ENCODE measurements at regions not wholly inside any gene's neighbourhood (a gene's known extent, or its start where the extent isn't known, plus 50 kb on each side); places are given as distances from the start of the nearest gene placed in this dataset.

DNA sequence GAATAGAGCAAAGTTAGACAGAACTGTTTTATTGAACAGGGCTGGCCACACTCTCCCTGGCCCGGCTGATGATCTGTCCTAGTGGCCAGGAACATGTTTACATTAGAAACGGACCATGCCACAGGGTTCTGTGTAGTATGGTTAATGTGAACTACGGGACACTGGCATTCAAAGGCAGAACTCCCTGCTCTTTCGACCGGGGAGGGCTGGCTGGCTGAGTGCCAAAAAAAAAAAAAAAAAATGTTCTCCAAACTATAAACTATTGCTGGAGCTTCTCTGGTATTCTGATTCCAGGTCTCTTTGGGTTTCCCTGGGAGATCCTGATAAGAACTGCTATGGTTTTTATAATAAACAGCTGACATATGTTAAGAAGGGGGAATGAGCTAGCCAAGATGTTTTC is 1262.6 kb upstream of the SORCS1 start:
- H3K9me3 ChIP-seq, result no peaks in the 10 kb centered on the region
- no peak overlapping the region for H3K4me3 ChIP-seq
- H3K27ac ChIP-seq, result no peak overlapping the region
- no peak for DNase-seq (ENCODE audit: low spot score)
- H3K4me1 ChIP-seq (ENCODE audit: control insufficient read depth in 1 of 2, low read depth in 2 of 2), result no peaks in the 10 kb centered on the region
- no peaks in the 10 kb centered on the region for H3K36me3 ChIP-seq
- ATAC-seq (ENCODE audit: insufficient number of reproducible peaks, low FRiP score, low read depth), result no peak
- H3K27me3 ChIP-seq (replicated peaks; ENCODE audit: insufficient read depth), result no peaks in the 10 kb centered on the region
- TF ChIP-seq, protein P1, sequence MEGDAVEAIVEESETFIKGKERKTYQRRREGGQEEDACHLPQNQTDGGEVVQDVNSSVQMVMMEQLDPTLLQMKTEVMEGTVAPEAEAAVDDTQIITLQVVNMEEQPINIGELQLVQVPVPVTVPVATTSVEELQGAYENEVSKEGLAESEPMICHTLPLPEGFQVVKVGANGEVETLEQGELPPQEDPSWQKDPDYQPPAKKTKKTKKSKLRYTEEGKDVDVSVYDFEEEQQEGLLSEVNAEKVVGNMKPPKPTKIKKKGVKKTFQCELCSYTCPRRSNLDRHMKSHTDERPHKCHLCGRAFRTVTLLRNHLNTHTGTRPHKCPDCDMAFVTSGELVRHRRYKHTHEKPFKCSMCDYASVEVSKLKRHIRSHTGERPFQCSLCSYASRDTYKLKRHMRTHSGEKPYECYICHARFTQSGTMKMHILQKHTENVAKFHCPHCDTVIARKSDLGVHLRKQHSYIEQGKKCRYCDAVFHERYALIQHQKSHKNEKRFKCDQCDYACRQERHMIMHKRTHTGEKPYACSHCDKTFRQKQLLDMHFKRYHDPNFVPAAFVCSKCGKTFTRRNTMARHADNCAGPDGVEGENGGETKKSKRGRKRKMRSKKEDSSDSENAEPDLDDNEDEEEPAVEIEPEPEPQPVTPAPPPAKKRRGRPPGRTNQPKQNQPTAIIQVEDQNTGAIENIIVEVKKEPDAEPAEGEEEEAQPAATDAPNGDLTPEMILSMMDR (IDR thresholded peaks at IDR 0.05), result no peak

DNA sequence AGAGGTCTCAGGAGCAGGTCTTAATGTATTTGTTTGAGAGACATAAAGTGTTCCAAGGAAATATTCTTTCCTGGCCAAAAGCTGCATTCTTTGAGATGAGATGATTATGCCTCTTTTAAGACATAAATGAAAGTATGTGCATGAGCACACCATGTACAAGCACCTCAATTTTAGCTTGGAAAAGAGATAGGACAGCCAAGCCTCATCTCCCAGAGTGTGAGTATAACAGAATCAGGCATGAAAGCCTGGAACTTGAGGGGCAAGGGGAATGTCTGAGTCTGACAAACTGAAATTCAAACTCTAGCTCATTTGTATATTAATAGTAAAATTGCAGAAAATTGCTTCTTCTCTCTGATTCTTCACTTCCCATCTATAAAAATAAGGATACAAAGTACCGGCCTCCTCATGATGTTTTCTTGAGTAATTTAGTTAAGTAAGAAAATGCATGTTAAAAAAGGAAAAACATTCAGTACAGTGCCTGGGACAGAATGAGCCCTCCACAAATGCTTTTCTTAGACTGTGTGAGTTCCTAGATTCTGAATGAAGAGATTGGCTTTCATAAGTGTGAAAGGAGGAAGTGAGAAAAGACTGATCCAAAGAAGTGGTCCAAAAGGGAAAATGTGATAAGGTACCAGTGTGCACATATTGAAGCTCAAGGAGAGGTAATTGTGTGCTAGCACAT is 1260.9 kb upstream of the SORCS1 start:
- ATAC-seq (ENCODE audit: insufficient number of reproducible peaks, low FRiP score, low read depth) (no peak), DNase-seq (ENCODE audit: low spot score) (no peak)
- H3K9me3 ChIP-seq, result no peaks in the 10 kb centered on the region
- H3K4me3 ChIP-seq, result no peak overlapping the region
- no peaks in the 10 kb centered on the region for H3K27me3 ChIP-seq (replicated peaks; ENCODE audit: insufficient read depth)
- no peak overlapping the region for H3K27ac ChIP-seq
- H3K36me3 ChIP-seq, result no peaks in the 10 kb centered on the region
- TF ChIP-seq, protein P1 (IDR thresholded peaks at IDR 0.05), result no peak
- H3K4me1 ChIP-seq (ENCODE audit: control insufficient read depth in 1 of 2, low read depth in 2 of 2), result no peaks in the 10 kb centered on the region

DNA sequence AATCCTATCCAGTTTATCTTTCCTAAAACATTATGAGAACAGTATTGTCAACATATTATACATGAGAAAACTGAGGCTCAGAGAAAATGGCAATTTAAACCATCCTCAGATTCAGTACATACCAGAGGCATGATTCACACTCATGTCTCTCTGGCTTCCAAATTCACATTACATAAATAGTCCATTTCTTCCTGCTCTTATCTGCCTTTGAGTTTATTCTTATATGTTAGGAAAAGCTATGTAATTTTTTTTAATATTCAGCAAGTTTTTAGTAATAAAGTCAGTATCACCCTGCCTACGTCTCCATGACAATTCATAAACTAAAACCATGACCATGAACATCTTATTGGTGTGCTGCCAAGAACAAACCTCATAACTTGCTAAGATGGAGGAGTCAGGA is 1260.2 kb upstream of the SORCS1 start:
- Histone ChIP-seq H3K9me3 (no peaks in the 10 kb centered on the region), H3K27ac (no peak overlapping the region), H3K27me3 (replicated peaks; ENCODE audit: insufficient read depth) (no peaks in the 10 kb centered on the region), H3K4me3 (no peak overlapping the region), H3K4me1 (ENCODE audit: control insufficient read depth in 1 of 2, low read depth in 2 of 2) (no peaks in the 10 kb centered on the region), H3K36me3 (no peaks in the 10 kb centered on the region)
- ATAC-seq (ENCODE audit: insufficient number of reproducible peaks, low FRiP score, low read depth), result no peak
- no peak for DNase-seq (ENCODE audit: low spot score)
- TF ChIP-seq, protein P1 (IDR thresholded peaks at IDR 0.05), result no peak

DNA sequence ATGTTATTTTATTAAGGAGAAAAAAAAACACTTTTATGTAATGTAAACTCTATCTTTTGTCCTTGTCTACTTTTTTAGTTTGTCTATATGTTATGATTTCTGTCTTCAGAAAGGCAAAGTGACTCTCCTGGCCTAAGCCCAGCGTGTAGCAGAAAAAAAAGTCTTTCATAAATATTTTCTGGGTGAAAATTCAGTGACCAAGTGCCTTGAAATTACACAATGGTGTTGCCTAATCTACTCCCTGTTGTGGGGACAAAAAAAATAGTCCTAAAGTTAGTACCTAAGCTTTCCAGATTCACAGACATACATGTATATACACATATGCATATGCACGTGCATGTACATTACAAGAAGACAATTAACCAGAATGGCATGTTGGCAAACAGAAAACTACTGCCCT is 1257.8 kb upstream of the SORCS1 start:
- H3K27ac ChIP-seq, result no peak overlapping the region

DNA sequence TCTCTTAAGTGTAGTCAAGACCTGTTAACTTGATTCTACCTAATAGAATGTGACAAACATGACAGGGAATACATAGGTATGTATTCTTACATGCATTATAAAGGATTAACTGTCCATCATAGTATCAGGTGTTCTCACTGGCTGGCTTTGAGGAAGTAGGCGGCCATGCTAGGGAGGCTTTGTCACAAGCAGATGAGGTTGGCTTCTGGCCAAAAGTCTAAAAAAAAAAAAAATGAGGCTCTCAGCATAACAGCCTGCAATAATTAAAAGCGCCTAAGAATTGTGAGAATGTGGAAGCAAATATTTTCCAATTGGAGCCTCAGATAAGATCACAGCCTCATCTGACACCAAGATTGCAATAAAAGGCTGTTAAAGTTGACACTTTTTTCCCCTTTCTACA is 1256.8 kb upstream of the SORCS1 start:
- no peaks in the 10 kb centered on the region for H3K36me3 ChIP-seq
- TF ChIP-seq, protein P1 (IDR thresholded peaks at IDR 0.05), result no peak
- no peak for DNase-seq (ENCODE audit: low spot score)

More for the DNA sequence above, 1257.8 kb upstream of the SORCS1 start:
- no peaks in the 10 kb centered on the region for H3K4me1 ChIP-seq (ENCODE audit: control insufficient read depth in 1 of 2, low read depth in 2 of 2)
- no peaks in the 10 kb centered on the region for H3K27me3 ChIP-seq (replicated peaks; ENCODE audit: insufficient read depth)
- TF ChIP-seq, protein P1 (IDR thresholded peaks at IDR 0.05), result no peak
- H3K4me3 ChIP-seq, result no peak overlapping the region
- H3K36me3 ChIP-seq, result no peaks in the 10 kb centered on the region
- no peaks in the 10 kb centered on the region for H3K9me3 ChIP-seq
- DNase-seq (ENCODE audit: low spot score) (no peak), ATAC-seq (ENCODE audit: insufficient number of reproducible peaks, low FRiP score, low read depth) (no peak)

More for the DNA sequence above, 1256.8 kb upstream of the SORCS1 start:
- H3K27me3 ChIP-seq (replicated peaks; ENCODE audit: insufficient read depth), result no peaks in the 10 kb centered on the region
- no peak for ATAC-seq (ENCODE audit: insufficient number of reproducible peaks, low FRiP score, low read depth)
- H3K27ac ChIP-seq, result no peak overlapping the region
- H3K4me3 ChIP-seq, result no peak overlapping the region
- H3K4me1 ChIP-seq (ENCODE audit: control insufficient read depth in 1 of 2, low read depth in 2 of 2), result no peaks in the 10 kb centered on the region
- no peaks in the 10 kb centered on the region for H3K9me3 ChIP-seq
